Fibroblast of lung (primary cell): ENCODE measurements at regions not wholly inside any gene's neighbourhood (a gene's known extent, or its start where the extent isn't known, plus 50 kb on each side); places are given as distances from the start of the nearest gene placed in this dataset.

Experiments used
- DNase-seq, 2 donors: peaks; one replicate each; pipeline versions ENCODE4 v3.0.0 to v3.0.0-alpha.2; 2010; ENCODE audit warnings: low read depth in 2 of 2
- H2AFZ ChIP-seq: 2 replicates; pipeline ENCODE4 v1.5.1; 2012; ENCODE audit warnings: low read length, control low read depth, inconsistent platforms
- H3K27ac ChIP-seq: 2 replicates; pipeline ENCODE4 v1.5.1; 2011; ENCODE audit warnings: low read length, control low read depth; ENCODE audit not compliant: insufficient read depth
- H3K27me3 ChIP-seq: 2 replicates; pipeline ENCODE4 v1.5.1; 2011; ENCODE audit warnings: mild to moderate bottlenecking, low read length; ENCODE audit not compliant: control insufficient read depth, insufficient read depth
- H3K36me3 ChIP-seq: 2 replicates; pipeline ENCODE4 v1.5.1; 2011; ENCODE audit warnings: low read length; ENCODE audit not compliant: control insufficient read depth, insufficient read depth
- H3K4me1 ChIP-seq: 2 replicates; pipeline ENCODE4 v1.5.1; 2011; ENCODE audit warnings: low read length; ENCODE audit not compliant: control insufficient read depth, insufficient read depth; ENCODE audit errors: extremely low read depth
- H3K4me2 ChIP-seq: 2 replicates; pipeline ENCODE4 v1.5.1; 2011; ENCODE audit warnings: low read length, control low read depth; ENCODE audit not compliant: insufficient read depth; ENCODE audit errors: extremely low read depth
- H3K4me3 ChIP-seq, 4 experiments: fragments of 200-600 bp in 1 of 4; sonication (generic) in 1 of 4; replicated peaks in 1 of 4; 2 replicates each; pipeline ENCODE4 v1.5.1; 2011 to 2016; ENCODE audit warnings: low read length in 4 of 4, low read depth in 3 of 4, mild to moderate bottlenecking in 3 of 4, control low read depth in 2 of 4, inconsistent platforms in 1 of 4, mixed read lengths in 1 of 4; ENCODE audit not compliant: insufficient read depth in 1 of 4; ENCODE audit errors: control extremely low read depth in 1 of 4
- H3K79me2 ChIP-seq: 2 replicates; pipeline ENCODE4 v1.5.1; 2012; ENCODE audit warnings: mild to moderate bottlenecking, low read length, inconsistent platforms; ENCODE audit not compliant: control insufficient read depth, insufficient read depth
- H3K9ac ChIP-seq: 2 replicates; pipeline ENCODE4 v1.5.1; 2011; ENCODE audit warnings: mild to moderate bottlenecking, low read length, control low read depth; ENCODE audit not compliant: insufficient read depth
- H3K9me3 ChIP-seq: 2 replicates; pipeline ENCODE4 v1.5.1; 2012; ENCODE audit warnings: low read depth, low read length; ENCODE audit not compliant: control insufficient read depth, insufficient read depth
- H4K20me1 ChIP-seq: 2 replicates; pipeline ENCODE4 v1.5.1; 2011; ENCODE audit warnings: low read length; ENCODE audit not compliant: control insufficient read depth, insufficient read depth; ENCODE audit errors: extremely low read depth
- EZH2 ChIP-seq: IDR thresholded peaks from 2 replicates; pipeline ENCODE4 v1.5.1; 2012; ENCODE audit warnings: low read length, control low read depth, mild to moderate bottlenecking; ENCODE audit errors: missing control alignments
- TF ChIP-seq, protein P1 (sequence below), 2 donors: IDR thresholded peaks in 1 of 2; conservative IDR thresholded peaks in 1 of 2; 1 replicate in 1 of 2; 2 replicates in 1 of 2; pipeline ENCODE4 v1.5.1; 2011 to 2012; ENCODE audit warnings: low read length in 2 of 2, control low read depth in 1 of 2, inconsistent platforms in 1 of 2, low read depth in 1 of 2, mild to moderate bottlenecking in 1 of 2

DNA sequence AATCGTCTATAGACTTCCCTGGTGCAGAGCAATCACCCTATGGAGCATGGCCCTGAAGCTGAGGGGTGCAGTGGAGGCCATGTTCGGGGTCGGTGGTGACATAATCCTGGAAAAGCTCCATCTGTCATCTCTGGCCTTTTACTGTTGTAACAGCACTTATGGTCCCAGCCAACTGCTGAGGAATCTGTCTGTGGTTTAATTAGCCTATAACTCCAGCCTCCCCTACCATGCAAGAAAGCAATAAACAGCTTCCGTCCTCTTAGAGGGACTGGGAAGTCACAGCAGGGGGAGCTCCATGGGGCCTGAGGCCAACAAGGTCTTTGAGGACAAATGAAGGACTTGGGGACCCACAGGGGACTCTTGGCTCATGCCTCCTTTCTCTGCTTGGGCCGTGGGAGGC, 159.1 kb upstream of the NECTIN1 start:
- Histone ChIP-seq H3K27me3 (peaks cover 10% of the 10 kb centered on the region), H3K27ac (no peak overlapping the region), H3K9me3 (no peaks in the 10 kb centered on the region), H3K4me1 (no peaks in the 10 kb centered on the region), H2AFZ (no peak overlapping the region), H3K4me3 (no peak overlapping the region), H3K4me2 (no peak overlapping the region), H3K9ac (no peak overlapping the region), H3K36me3 (no peaks in the 10 kb centered on the region), H3K79me2 (no peaks in the 10 kb centered on the region), H4K20me1 (no peaks in the 10 kb centered on the region)
- DNase-seq, result no peak
- TF ChIP-seq, protein P1, sequence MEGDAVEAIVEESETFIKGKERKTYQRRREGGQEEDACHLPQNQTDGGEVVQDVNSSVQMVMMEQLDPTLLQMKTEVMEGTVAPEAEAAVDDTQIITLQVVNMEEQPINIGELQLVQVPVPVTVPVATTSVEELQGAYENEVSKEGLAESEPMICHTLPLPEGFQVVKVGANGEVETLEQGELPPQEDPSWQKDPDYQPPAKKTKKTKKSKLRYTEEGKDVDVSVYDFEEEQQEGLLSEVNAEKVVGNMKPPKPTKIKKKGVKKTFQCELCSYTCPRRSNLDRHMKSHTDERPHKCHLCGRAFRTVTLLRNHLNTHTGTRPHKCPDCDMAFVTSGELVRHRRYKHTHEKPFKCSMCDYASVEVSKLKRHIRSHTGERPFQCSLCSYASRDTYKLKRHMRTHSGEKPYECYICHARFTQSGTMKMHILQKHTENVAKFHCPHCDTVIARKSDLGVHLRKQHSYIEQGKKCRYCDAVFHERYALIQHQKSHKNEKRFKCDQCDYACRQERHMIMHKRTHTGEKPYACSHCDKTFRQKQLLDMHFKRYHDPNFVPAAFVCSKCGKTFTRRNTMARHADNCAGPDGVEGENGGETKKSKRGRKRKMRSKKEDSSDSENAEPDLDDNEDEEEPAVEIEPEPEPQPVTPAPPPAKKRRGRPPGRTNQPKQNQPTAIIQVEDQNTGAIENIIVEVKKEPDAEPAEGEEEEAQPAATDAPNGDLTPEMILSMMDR (conservative IDR thresholded peaks at IDR 0.05 in 1 of 2, IDR thresholded peaks at IDR 0.05 in 1 of 2; ENCODE audit: low read depth in 1 of 2, low read length in 2 of 2), result no peak
- no peak for TF ChIP-seq EZH2

DNA sequence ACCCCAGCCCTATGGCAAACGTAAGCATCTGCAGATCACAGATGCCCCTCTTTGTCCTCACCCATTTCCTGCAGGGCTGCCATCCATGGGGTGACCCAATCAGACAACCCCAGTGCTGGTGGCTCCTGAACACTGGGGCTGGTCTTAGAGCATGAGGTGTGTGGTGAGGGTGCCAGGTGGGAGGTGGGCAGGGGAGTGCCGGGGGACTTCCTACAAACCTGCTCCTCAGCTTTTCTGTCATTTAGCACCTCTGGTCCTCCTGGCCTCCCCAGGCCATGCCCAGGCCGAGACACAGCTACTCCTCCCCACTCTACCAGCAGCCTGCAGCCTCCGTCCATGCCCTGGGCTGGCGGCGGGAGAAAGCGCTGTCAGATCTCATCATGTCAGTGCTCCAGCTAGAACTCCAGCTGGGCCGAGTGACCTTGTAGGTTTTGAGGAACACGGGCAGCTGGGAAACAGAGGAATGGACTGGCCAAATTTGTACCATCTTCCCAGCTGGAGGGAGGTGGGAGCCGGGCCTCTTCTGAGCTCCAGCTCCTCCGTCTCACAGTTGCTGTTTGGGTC, 157.7 kb upstream of the NECTIN1 start:
- no peak overlapping the region for H3K9ac ChIP-seq
- no peak for DNase-seq
- no peaks in the 10 kb centered on the region for H3K9me3 ChIP-seq
- H3K27me3 ChIP-seq, result peaks cover 10% of the 10 kb centered on the region
- H3K36me3 ChIP-seq, result no peaks in the 10 kb centered on the region
- H3K4me1 ChIP-seq, result no peaks in the 10 kb centered on the region
- H3K4me3 ChIP-seq, result no peak overlapping the region
- H3K27ac ChIP-seq, result no peak overlapping the region
- H3K79me2 ChIP-seq, result no peaks in the 10 kb centered on the region
- no peak overlapping the region for H2AFZ ChIP-seq
- H4K20me1 ChIP-seq, result no peaks in the 10 kb centered on the region
- TF ChIP-seq, protein P1 (conservative IDR thresholded peaks at IDR 0.05 in 1 of 2, IDR thresholded peaks at IDR 0.05 in 1 of 2; ENCODE audit: low read depth in 1 of 2, low read length in 2 of 2), result no peak
- no peak for TF ChIP-seq EZH2
- no peak overlapping the region for H3K4me2 ChIP-seq

DNA sequence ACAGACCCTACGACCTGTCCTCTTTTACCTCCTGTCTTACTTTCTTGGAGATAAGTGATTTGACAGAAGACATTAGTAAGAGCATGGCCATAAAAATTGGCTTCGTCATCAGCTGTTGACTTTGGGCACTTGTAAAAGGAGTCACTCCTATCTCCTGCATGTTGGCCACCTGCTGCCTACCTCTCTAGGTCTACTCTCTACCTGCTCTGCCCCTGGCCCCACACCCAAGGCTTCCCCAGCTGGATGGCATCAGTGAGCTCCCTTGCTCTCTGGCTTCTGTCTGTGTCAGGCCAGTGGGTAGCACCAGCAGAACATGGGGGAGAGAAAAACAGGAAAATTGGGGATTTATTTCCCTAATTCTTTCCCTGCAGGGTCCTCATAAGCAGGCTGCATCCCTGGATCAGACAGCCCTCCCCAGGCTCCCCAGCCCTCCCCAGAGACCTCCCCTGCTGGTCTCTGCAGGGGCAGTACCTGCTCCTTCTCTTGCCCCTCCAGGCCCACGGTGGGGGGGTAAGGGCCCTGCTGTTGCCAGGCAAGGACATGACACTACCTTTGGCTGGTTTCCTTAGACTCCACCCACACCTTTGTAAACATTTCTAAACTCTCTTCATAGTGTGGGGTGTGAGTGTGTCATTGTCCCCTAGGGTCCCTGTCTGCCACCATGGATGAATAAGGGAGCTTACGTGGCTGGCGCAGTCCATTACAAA, 157.0 kb upstream of the NECTIN1 start:
- Histone ChIP-seq H3K4me2 (no peak overlapping the region), H4K20me1 (no peaks in the 10 kb centered on the region), H2AFZ (no peak overlapping the region), H3K36me3 (no peaks in the 10 kb centered on the region), H3K27me3 (peaks cover 7% of the 10 kb centered on the region), H3K79me2 (no peaks in the 10 kb centered on the region), H3K4me1 (no peaks in the 10 kb centered on the region), H3K9me3 (no peaks in the 10 kb centered on the region), H3K4me3 (no peak overlapping the region), H3K27ac (no peak overlapping the region), H3K9ac (no peak overlapping the region)
- no peak for DNase-seq
- TF ChIP-seq EZH2, result no peak
- TF ChIP-seq, protein P1 (conservative IDR thresholded peaks at IDR 0.05 in 1 of 2, IDR thresholded peaks at IDR 0.05 in 1 of 2; ENCODE audit: low read depth in 1 of 2, low read length in 2 of 2), result no peak
